Inflammatory macrophage treated with lipopolysaccharide for 1 hour (primary cell): ENCODE measurements at regions not wholly inside any gene's neighbourhood (a gene's known extent, or its start where the extent isn't known, plus 50 kb on each side); places are given as distances from the start of the nearest gene placed in this dataset.
"Not testable (repeated sequence)": the region's sequence is repeated elsewhere in the genome, so short reads cannot be mapped to it uniquely, and the experiment has no call there.

ENCODE experiments used
- DNase-seq, 2 donors: peaks; one replicate each; pipeline ENCODE4 v3.0.0-alpha.2; 2020 to 2022

- not testable (repeated sequence) for DNase-seq
Measured at GRCh38 chr6:58117162-58117561, 799.7 kb downstream of the PRIM2 start.

- not testable (repeated sequence) for DNase-seq
Measured at GRCh38 chr6:58121616-58122015, 804.2 kb downstream of the PRIM2 start.

GRCh38 chr6:58123770-58124169, 806.3 kb downstream of the PRIM2 start:
- not testable (repeated sequence) for DNase-seq

- not testable (repeated sequence) for DNase-seq
Measured at GRCh38 chr6:58128549-58128948, 811.1 kb downstream of the PRIM2 start.

GRCh38 chr6:58129098-58129497, 811.7 kb downstream of the PRIM2 start:
- DNase-seq = not testable (repeated sequence)

- DNase-seq = not testable (repeated sequence)
Measured at GRCh38 chr6:58139746-58140145, 822.3 kb downstream of the PRIM2 start.

GRCh38 chr6:58171025-58171424, 853.6 kb downstream of the PRIM2 start:
- DNase-seq = not testable (repeated sequence)

GRCh38 chr6:58181557-58182065, 864.2 kb downstream of the PRIM2 start:
- not testable (repeated sequence) for DNase-seq

- not testable (repeated sequence) for DNase-seq
Measured at GRCh38 chr6:58185300-58185699, 867.9 kb downstream of the PRIM2 start.

- not testable (repeated sequence) for DNase-seq
Measured at GRCh38 chr6:58193209-58193608, 875.8 kb downstream of the PRIM2 start.

- no peak for DNase-seq
Measured at GRCh38 chr6:58198301-58198700, 880.9 kb downstream of the PRIM2 start.

- not testable (repeated sequence) for DNase-seq
Measured at GRCh38 chr6:58237124-58237523, 919.7 kb downstream of the PRIM2 start.

- not testable (repeated sequence) for DNase-seq
Measured at GRCh38 chr6:58238421-58238820, 921.0 kb downstream of the PRIM2 start.

GRCh38 chr6:58257625-58258024, 940.2 kb downstream of the PRIM2 start:
- not testable (repeated sequence) for DNase-seq

- DNase-seq = no peak
Measured at GRCh38 chr6:58290177-58290576, 972.7 kb downstream of the PRIM2 start.

GRCh38 chr6:58291319-58291718, 973.9 kb downstream of the PRIM2 start:
- DNase-seq = not testable (repeated sequence)

- DNase-seq = not testable (repeated sequence)
Measured at GRCh38 chr6:58307901-58308300, 990.5 kb downstream of the PRIM2 start.

GRCh38 chr6:58332108-58332507, 1014.7 kb downstream of the PRIM2 start:
- DNase-seq = not testable (repeated sequence)

GRCh38 chr6:58342287-58342686, 1024.9 kb downstream of the PRIM2 start:
- DNase-seq = not testable (repeated sequence)

GRCh38 chr6:58347534-58347933, 1030.1 kb downstream of the PRIM2 start:
- not testable (repeated sequence) for DNase-seq

GRCh38 chr6:58351619-58352018, 1034.2 kb downstream of the PRIM2 start:
- DNase-seq = not testable (repeated sequence)

- not testable (repeated sequence) for DNase-seq
Measured at GRCh38 chr6:58358452-58358851, 1041.0 kb downstream of the PRIM2 start.

GRCh38 chr6:58365856-58366255, 1048.4 kb downstream of the PRIM2 start:
- DNase-seq = not testable (repeated sequence)

GRCh38 chr6:58406659-58407058, 1089.2 kb downstream of the PRIM2 start:
- not testable (repeated sequence) for DNase-seq

- no peak for DNase-seq
Measured at GRCh38 chr6:58419321-58419720, 1101.9 kb downstream of the PRIM2 start.
